ENCODE measurements at regions not wholly inside any gene's neighbourhood (a gene's known extent, or its start where the extent isn't known, plus 50 kb on each side); places are given as distances from the start of the nearest gene placed in this dataset.

GRCh38 chr12:20967756-20968155, 157.3 kb downstream of the SLCO1B3 start:
- Histone ChIP-seq H2AFZ (no peak overlapping the region), H3F3A (ENCODE audit: insufficient read depth, low read depth) (no peaks in the 10 kb centered on the region), H3K4me3 (no peak overlapping the region), H3K27me3 (ENCODE audit: insufficient read depth, low read depth) (no peaks in the 10 kb centered on the region), H3K79me2 (ENCODE audit: low read depth) (no peaks in the 10 kb centered on the region), H3K9me3 (ENCODE audit: insufficient read depth, low read depth) (no peaks in the 10 kb centered on the region), H3K4me2 (no peak overlapping the region), H3K4me1 (replicated peaks; ENCODE audit: insufficient read depth) (no peaks in the 10 kb centered on the region), H4K20me1 (ENCODE audit: insufficient read depth) (no peaks in the 10 kb centered on the region), H3K27ac (no peak overlapping the region), H3K36me3 (ENCODE audit: low read depth) (no peaks in the 10 kb centered on the region), H3K9me2 (ENCODE audit: insufficient read depth) (no peaks in the 10 kb centered on the region)
- BruUV-seq (replicated peaks), result no TSS peak
- CTCF ChIA-PET, result no interaction called here
- no peak for DNase-seq
- intact Hi-C loops (cut with micrococcal nuclease; ENCODE audit: unreplicated experiment), result no loop called here
- POLR2A ChIA-PET (ENCODE audit: unreplicated experiment), result no interaction called here
- TF ChIP-seq EZH2 (IDR thresholded peaks at IDR 0.05; ENCODE audit: low read depth), result no peak
- TF ChIP-seq, protein P1, sequence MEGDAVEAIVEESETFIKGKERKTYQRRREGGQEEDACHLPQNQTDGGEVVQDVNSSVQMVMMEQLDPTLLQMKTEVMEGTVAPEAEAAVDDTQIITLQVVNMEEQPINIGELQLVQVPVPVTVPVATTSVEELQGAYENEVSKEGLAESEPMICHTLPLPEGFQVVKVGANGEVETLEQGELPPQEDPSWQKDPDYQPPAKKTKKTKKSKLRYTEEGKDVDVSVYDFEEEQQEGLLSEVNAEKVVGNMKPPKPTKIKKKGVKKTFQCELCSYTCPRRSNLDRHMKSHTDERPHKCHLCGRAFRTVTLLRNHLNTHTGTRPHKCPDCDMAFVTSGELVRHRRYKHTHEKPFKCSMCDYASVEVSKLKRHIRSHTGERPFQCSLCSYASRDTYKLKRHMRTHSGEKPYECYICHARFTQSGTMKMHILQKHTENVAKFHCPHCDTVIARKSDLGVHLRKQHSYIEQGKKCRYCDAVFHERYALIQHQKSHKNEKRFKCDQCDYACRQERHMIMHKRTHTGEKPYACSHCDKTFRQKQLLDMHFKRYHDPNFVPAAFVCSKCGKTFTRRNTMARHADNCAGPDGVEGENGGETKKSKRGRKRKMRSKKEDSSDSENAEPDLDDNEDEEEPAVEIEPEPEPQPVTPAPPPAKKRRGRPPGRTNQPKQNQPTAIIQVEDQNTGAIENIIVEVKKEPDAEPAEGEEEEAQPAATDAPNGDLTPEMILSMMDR (conservative IDR thresholded peaks at IDR 0.05), result no peak

DNA sequence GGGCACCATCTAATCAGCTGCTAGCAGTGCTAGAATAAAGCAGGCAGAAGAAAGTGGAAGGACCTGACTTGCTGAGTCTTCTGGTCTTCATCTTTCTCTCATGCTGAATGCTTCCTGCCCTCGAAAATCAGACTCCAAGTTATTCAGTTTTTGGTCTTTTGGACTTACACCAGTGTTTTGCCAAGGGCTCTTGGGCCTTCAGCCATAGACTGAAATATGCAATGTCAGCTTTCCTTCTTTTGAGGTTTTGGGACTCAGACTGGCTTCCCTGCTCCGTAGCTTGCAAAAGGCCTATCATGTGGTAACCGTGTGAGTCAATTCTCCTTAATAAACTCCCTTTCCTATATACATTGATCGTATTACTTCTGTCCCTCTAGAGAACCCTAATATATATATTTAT, 159.3 kb downstream of the SLCO1B3 start:
- no peak overlapping the region for H3K4me3 ChIP-seq
- no peaks in the 10 kb centered on the region for H3K79me2 ChIP-seq (ENCODE audit: low read depth)
- no peaks in the 10 kb centered on the region for H3K4me1 ChIP-seq (replicated peaks; ENCODE audit: insufficient read depth)
- no peak overlapping the region for H2AFZ ChIP-seq
- intact Hi-C loops (cut with micrococcal nuclease; ENCODE audit: unreplicated experiment), result no loop called here
- BruUV-seq (replicated peaks), result no TSS peak
- no peak overlapping the region for H3K27ac ChIP-seq
- H4K20me1 ChIP-seq (ENCODE audit: insufficient read depth), result no peaks in the 10 kb centered on the region
- no peak overlapping the region for H3K4me2 ChIP-seq
- ChIA-PET POLR2A (ENCODE audit: unreplicated experiment) (no interaction called here), CTCF (no interaction called here)
- H3K36me3 ChIP-seq (ENCODE audit: low read depth), result no peaks in the 10 kb centered on the region
- DNase-seq, result no peak
- TF ChIP-seq, protein P1 (conservative IDR thresholded peaks at IDR 0.05), result no peak
- TF ChIP-seq EZH2 (IDR thresholded peaks at IDR 0.05; ENCODE audit: low read depth), result no peak
- H3K27me3 ChIP-seq (ENCODE audit: insufficient read depth, low read depth), result no peaks in the 10 kb centered on the region
- H3K9me3 ChIP-seq (ENCODE audit: insufficient read depth, low read depth), result no peaks in the 10 kb centered on the region
- no peaks in the 10 kb centered on the region for H3K9me2 ChIP-seq (ENCODE audit: insufficient read depth)
- no peaks in the 10 kb centered on the region for H3F3A ChIP-seq (ENCODE audit: insufficient read depth, low read depth)

DNA sequence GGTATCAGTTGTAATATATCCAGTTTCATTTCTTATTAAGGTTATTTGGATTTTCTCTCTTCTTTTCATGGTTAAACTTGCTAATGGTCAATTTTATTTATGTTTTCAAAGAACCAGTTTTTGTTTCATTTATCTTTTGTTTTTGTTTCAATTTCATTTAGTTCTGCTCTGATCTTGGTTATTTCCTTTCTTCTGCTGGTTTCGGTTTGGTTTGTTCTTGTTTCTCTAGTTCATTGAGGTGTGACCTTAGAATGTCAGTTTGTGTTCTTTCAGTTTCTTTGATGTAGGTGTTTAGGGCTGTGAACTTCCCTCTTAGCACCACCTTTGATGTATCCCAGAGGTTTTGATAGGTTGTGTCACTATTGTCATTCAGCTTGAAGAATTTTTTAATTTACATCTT, 145.6 kb upstream of the SLCO1B1 start:
- Histone ChIP-seq H4K20me1 (ENCODE audit: insufficient read depth) (no peaks in the 10 kb centered on the region), H3K9me2 (ENCODE audit: insufficient read depth) (no peaks in the 10 kb centered on the region), H3K36me3 (ENCODE audit: low read depth) (no peaks in the 10 kb centered on the region), H3F3A (ENCODE audit: insufficient read depth, low read depth) (no peaks in the 10 kb centered on the region), H3K9me3 (ENCODE audit: insufficient read depth, low read depth) (no peaks in the 10 kb centered on the region), H3K4me1 (replicated peaks; ENCODE audit: insufficient read depth) (no peaks in the 10 kb centered on the region), H3K4me3 (no peak overlapping the region), H3K79me2 (ENCODE audit: low read depth) (no peaks in the 10 kb centered on the region), H2AFZ (no peak overlapping the region), H3K27ac (no peak overlapping the region), H3K4me2 (no peak overlapping the region), H3K27me3 (ENCODE audit: insufficient read depth, low read depth) (no peaks in the 10 kb centered on the region)
- no peak for DNase-seq
- POLR2A ChIA-PET (ENCODE audit: unreplicated experiment), result no interaction called here
- TF ChIP-seq, protein P1 (conservative IDR thresholded peaks at IDR 0.05), result no peak
- no peak for TF ChIP-seq EZH2 (IDR thresholded peaks at IDR 0.05; ENCODE audit: low read depth)
- BruUV-seq (replicated peaks), result no TSS peak
- CTCF ChIA-PET, result no interaction called here
- intact Hi-C loops (cut with micrococcal nuclease; ENCODE audit: unreplicated experiment), result no loop called here
